ENCODE measurements at regions not wholly inside any gene's neighbourhood (a gene's known extent, or its start where the extent isn't known, plus 50 kb on each side); places are given as distances from the start of the nearest gene placed in this dataset.
"Not testable (repeated sequence)": the region's sequence is repeated elsewhere in the genome, so short reads cannot be mapped to it uniquely, and the experiment has no call there.

- TF ChIP-seq EZH2 (IDR thresholded peaks at IDR 0.05; ENCODE audit: insufficient read depth, poor library complexity, severe bottlenecking) = no peak
- TF ChIP-seq EZH2phosphoT487 (IDR thresholded peaks at IDR 0.05; ENCODE audit: insufficient read depth, low read depth) = no peak
- no peak overlapping the region for H3K4me2 ChIP-seq (ENCODE audit: unreplicated experiment)
- in situ Hi-C loops (cut with MboI) = no loop called here
- H3K9me3 ChIP-seq (ENCODE audit: low read depth) = no peaks in the 10 kb centered on the region
- no peak overlapping the region for H3K9ac ChIP-seq
- H2AFZ ChIP-seq = no peak overlapping the region
- H3K27me3 ChIP-seq (replicated peaks; ENCODE audit: insufficient read depth) = peaks cover 8% of the 10 kb centered on the region; the same call in 1 of the 2 replicates
- H3K4me3 ChIP-seq = no peak overlapping the region
- no peaks in the 10 kb centered on the region for H4K20me1 ChIP-seq (ENCODE audit: insufficient read depth)
- WGBS, 2 experiments (ENCODE audit: low coverage in 1 of 2, low lambda C conversion rate in 2 of 2, missing lambda C conversion rate in 2 of 2) = 29 to 45% methylated on average over 2 of the region's 2 CpGs
- no peaks in the 10 kb centered on the region for H3F3A ChIP-seq (ENCODE audit: insufficient read depth)
- no peak for DNase-seq
- no peaks in the 10 kb centered on the region for H3K9me2 ChIP-seq (ENCODE audit: insufficient read depth)
- H3K36me3 ChIP-seq (ENCODE audit: low read depth) = no peaks in the 10 kb centered on the region
- no peak overlapping the region for H3K27ac ChIP-seq
- no peaks in the 10 kb centered on the region for H3K79me2 ChIP-seq (ENCODE audit: insufficient read depth)
- H3K4me1 ChIP-seq (ENCODE audit: insufficient read depth) = no peaks in the 10 kb centered on the region
These were observed 163.4 kb upstream of the ETV3 start for GRCh38 chr1:157301477-157302198.

GRCh38 chr1:157294387-157295145, 156.4 kb upstream of the ETV3 start:
- H3K4me3 ChIP-seq; DNase-seq; H3K9me2 ChIP-seq (ENCODE audit: insufficient read depth); H3K4me1 ChIP-seq (ENCODE audit: insufficient read depth); H3K4me2 ChIP-seq (ENCODE audit: unreplicated experiment); H3K27me3 ChIP-seq (replicated peaks; ENCODE audit: insufficient read depth); H3F3A ChIP-seq (ENCODE audit: insufficient read depth); H2AFZ ChIP-seq; H3K36me3 ChIP-seq (ENCODE audit: low read depth); H3K9ac ChIP-seq; H3K27ac ChIP-seq; in situ Hi-C loops (cut with MboI); H3K79me2 ChIP-seq (ENCODE audit: insufficient read depth); H4K20me1 ChIP-seq (ENCODE audit: insufficient read depth); H3K9me3 ChIP-seq (ENCODE audit: low read depth): not testable (repeated sequence)
- 45 to 46% methylated on average over 10 of the region's 10 CpGs for WGBS, 2 experiments (ENCODE audit: low coverage in 1 of 2, low lambda C conversion rate in 2 of 2, missing lambda C conversion rate in 2 of 2)

GRCh38 chr1:157292809-157293564, 154.8 kb upstream of the ETV3 start:
- Histone ChIP-seq H3F3A (ENCODE audit: insufficient read depth) (no peaks in the 10 kb centered on the region), H3K9me3 (ENCODE audit: low read depth) (no peaks in the 10 kb centered on the region), H3K27me3 (replicated peaks; ENCODE audit: insufficient read depth) (peaks cover 7% of the 10 kb centered on the region; the same call in 1 of the 2 replicates), H2AFZ (no peak overlapping the region), H3K4me2 (ENCODE audit: unreplicated experiment) (no peak overlapping the region), H3K4me3 (no peak overlapping the region), H3K36me3 (ENCODE audit: low read depth) (no peaks in the 10 kb centered on the region), H3K9ac (no peak overlapping the region), H3K9me2 (ENCODE audit: insufficient read depth) (no peaks in the 10 kb centered on the region), H3K4me1 (ENCODE audit: insufficient read depth) (no peaks in the 10 kb centered on the region), H4K20me1 (ENCODE audit: insufficient read depth) (no peaks in the 10 kb centered on the region), H3K27ac (no peak overlapping the region), H3K79me2 (ENCODE audit: insufficient read depth) (no peaks in the 10 kb centered on the region)
- no peak for DNase-seq
- WGBS, 2 experiments (ENCODE audit: low coverage in 1 of 2, low lambda C conversion rate in 2 of 2, missing lambda C conversion rate in 2 of 2) = 8 to 14% methylated on average over 4 of the region's 4 CpGs
- in situ Hi-C loops (cut with MboI) = no loop called here
- no peak for TF ChIP-seq EZH2phosphoT487 (IDR thresholded peaks at IDR 0.05; ENCODE audit: insufficient read depth, low read depth)
- TF ChIP-seq EZH2 (IDR thresholded peaks at IDR 0.05; ENCODE audit: insufficient read depth, poor library complexity, severe bottlenecking) = no peak

DNA sequence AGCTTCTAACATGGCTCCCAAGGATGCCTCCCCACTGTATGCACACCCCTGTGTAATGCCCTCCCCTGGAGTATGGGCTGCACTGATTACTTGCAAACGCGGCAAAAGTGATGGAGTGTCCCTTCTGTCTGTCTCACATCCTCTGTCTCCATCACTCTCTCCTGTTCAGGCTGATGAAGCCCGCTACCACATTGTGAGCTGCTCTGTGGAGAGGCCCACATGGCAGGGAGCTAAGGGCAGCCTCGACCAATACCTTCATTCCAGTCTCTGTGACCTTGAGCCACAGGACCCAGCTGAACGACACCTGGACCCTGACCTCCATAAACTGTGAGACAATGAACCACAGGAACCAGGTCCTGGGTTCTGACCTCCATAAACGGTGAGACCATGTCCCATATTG, 154.1 kb upstream of the ETV3 start:
- Histone ChIP-seq H4K20me1 (ENCODE audit: insufficient read depth) (no peaks in the 10 kb centered on the region), H3K27me3 (replicated peaks; ENCODE audit: insufficient read depth) (peaks cover 7% of the 10 kb centered on the region; the same call in 1 of the 2 replicates), H3K9me3 (ENCODE audit: low read depth) (no peaks in the 10 kb centered on the region), H3K36me3 (ENCODE audit: low read depth) (no peaks in the 10 kb centered on the region), H3K79me2 (ENCODE audit: insufficient read depth) (no peaks in the 10 kb centered on the region), H3K4me1 (ENCODE audit: insufficient read depth) (no peaks in the 10 kb centered on the region), H3K4me2 (ENCODE audit: unreplicated experiment) (no peak overlapping the region), H3K27ac (no peak overlapping the region), H3F3A (ENCODE audit: insufficient read depth) (no peaks in the 10 kb centered on the region), H2AFZ (no peak overlapping the region), H3K9ac (no peak overlapping the region), H3K4me3 (no peak overlapping the region), H3K9me2 (ENCODE audit: insufficient read depth) (no peaks in the 10 kb centered on the region)
- in situ Hi-C loops (cut with MboI) = no loop called here
- TF ChIP-seq EZH2phosphoT487 (IDR thresholded peaks at IDR 0.05; ENCODE audit: insufficient read depth, low read depth) (no peak), EZH2 (IDR thresholded peaks at IDR 0.05; ENCODE audit: insufficient read depth, poor library complexity, severe bottlenecking) (no peak)
- DNase-seq = no peak
- 38 to 40% methylated on average over 6 of the region's 6 CpGs for WGBS, 2 experiments (ENCODE audit: low coverage in 1 of 2, low lambda C conversion rate in 2 of 2, missing lambda C conversion rate in 2 of 2)
